ENCODE measurements at regions not wholly inside any gene's neighbourhood (a gene's known extent, or its start where the extent isn't known, plus 50 kb on each side); places are given as distances from the start of the nearest gene placed in this dataset.

DNA sequence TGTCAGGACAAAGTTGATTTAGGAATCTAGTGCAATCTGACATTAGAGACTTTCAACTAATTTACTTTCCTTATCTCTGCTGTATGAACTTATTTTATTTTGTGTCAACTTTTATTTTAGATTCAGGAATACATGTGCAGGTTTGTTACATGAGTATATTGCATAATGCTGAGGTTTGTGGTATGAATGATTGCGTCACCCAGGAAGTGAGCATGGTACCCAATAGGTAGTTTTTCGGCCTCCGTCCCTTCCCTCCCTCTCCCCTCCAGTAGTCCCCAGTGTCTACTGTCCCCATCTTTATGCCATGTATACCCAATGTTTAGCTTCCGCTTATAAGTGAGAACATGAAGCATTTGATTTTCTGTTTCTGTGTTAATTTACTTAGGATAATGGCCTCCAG lies 68.7 kb upstream of the TEX13D start:
- TF ChIP-seq POLR2AphosphoS5 (IDR thresholded peaks at IDR 0.05; ENCODE audit: low read depth, low read length) (no peak), TAF1 (IDR thresholded peaks at IDR 0.05; ENCODE audit: borderline replicate concordance, low read depth, low read length) (no peak), POLR2A (IDR thresholded peaks at IDR 0.05; ENCODE audit: low read depth, low read length) (no peak)

Data from GM12892 (cell line).